ENCODE measurements at regions not wholly inside any gene's neighbourhood (a gene's known extent, or its start where the extent isn't known, plus 50 kb on each side); places are given as distances from the start of the nearest gene placed in this dataset.
"Not testable (repeated sequence)": the region's sequence is repeated elsewhere in the genome, so short reads cannot be mapped to it uniquely, and the experiment has no call there.

DNA sequence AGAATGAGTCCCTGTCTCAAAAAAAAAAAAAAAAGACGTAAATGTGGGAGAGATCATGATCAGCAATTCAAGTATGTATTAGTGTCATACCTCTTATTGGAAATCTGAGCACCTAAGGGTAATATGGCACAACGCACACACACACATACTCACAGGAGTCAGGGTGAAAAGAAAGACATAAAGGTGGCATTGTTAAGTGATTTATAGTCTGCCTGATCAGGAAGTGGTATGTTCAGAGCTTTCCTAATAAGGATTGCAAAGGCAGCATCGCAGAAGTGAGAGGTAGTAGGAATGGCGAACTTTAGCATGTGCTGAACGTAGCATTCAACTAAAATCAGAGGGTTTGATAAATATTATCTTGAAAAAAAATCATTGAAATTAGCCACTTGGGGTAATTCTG, 854.3 kb downstream of the METTL15 start:
- no peak for DNase-seq

DNA sequence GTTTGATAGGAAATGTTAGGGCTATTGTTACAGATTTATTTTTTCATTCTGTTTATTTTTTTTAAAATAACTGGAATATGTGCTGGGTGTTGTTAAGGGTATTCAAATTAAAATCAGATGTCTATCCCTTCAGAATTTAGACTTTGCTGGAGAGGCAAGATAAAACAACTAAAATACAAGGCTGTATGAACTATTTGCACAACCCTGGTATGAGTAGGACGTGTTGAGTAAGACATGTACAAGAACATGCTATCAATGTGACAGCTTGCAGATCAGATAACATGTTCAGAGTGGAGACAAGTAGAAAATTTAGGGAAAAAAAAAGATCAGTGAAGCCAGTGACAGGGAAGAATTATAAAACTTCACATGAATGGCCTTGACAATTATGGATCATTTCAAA, 853.5 kb downstream of the METTL15 start:
- no peak for DNase-seq

DNA sequence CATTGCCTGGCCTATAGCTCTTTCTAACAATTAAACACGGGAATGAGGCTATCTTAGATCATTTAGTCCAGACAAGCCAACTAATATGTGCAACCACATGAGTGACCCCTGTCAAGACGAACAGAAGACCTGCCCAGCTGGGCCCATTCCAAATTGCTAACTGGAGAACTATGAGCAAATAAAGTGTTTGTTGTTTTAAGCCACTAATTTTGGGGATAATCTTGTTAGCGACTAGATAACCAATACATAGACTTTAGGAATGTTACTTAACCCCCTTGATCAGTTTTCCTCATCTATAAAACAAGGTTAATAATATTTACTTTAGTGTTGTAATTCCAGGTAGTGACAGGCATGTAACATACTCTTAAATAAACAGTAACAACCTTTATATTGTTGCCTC, 848.3 kb downstream of the METTL15 start:
- no peak for DNase-seq

DNA sequence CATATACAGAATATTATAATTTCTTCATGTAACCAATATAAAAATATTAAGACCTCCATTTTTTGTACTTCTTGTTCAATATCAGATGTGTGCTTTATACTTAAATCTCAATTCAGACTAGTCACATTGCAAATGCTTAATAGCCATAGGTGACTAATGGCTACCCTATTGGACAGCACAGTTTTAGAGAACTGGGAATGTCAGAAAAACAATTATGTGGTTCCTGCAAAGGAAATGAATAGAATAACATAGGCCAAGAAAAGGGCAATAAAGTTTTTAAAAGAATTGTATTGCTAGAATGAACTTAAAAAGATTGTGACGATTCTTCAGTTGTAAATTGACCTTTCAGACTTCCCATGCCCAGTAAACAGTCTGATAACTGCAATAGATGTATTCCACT, 843.0 kb downstream of the METTL15 start:
- no peak for DNase-seq

DNA sequence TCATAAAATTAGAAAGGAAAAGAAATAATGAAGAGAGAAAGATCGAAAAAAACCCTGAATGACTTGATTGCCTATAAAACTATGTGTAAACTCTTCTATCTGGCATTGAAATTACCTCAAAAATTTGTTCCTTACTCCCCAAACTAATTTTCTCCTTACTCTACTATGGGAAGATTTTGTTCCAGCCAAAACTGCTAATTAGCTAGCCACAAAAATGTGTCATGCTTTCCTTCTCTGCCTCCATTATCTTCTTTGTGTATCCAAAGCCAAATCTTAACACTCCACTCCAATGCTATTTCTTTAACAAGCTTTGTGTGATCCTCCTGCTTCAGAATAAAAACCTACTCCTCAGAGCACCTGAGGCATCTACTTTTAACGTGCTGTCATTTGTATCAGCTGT, 831.2 kb downstream of the METTL15 start:
- no peak for DNase-seq

DNA sequence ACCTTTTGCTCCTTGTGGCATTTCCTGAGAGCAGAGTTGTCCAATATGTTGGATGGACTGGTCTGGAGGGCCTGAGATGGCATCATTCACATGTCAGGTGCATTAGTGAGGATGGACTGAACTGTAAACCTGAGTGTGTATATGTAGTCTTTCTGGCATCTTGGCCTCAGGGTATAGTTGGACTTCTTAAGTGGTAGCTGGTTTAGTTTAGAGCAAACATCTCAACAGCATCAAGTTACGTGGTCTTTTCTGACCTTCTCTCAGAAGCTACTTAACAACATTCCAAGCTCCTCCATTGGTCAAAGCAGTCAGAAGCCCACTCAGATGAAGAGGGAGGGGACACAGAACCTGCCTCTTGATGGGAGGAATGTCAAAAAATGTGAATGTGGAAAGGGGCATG, 829.9 kb downstream of the METTL15 start:
- DNase-seq = no peak

DNA sequence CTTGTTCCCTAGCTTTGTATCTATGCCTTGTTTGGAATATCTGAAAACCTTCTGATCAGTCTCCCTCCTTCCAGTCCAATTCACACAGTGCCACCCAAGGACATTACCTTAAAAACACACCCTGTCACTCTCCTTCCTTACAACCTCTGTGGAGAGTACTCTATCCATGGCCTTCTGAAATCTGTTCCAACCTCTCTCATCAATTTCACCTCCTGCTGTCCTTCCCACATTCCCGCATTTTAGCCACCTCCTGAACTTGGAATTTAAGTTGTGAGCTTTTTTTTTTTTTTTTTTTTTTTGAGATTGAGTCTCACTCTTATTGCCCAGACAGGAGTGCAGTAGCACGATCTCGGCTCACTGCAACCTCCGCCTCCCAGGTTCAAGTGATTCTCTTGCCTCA, 824.8 kb downstream of the METTL15 start:
- DNase-seq = no peak

DNA sequence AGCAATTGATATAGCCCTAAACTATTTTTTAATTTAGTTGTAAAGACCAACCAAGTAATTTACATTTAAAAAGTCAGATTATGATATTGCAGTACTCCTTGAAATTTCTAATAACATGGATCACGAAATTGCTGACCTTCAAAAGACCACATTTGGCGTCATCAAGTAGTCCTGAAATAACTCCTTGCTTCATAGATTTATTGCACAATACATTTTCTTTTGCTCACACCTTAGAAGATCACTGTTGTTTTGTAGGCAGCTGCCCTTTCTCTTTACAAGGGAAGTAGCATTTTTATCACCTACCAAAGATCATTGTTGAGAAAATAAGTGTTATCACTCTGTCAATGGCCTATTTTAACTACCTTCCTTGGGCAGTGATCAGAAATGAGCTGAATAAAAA, 815.8 kb downstream of the METTL15 start:
- no peak for DNase-seq

DNA sequence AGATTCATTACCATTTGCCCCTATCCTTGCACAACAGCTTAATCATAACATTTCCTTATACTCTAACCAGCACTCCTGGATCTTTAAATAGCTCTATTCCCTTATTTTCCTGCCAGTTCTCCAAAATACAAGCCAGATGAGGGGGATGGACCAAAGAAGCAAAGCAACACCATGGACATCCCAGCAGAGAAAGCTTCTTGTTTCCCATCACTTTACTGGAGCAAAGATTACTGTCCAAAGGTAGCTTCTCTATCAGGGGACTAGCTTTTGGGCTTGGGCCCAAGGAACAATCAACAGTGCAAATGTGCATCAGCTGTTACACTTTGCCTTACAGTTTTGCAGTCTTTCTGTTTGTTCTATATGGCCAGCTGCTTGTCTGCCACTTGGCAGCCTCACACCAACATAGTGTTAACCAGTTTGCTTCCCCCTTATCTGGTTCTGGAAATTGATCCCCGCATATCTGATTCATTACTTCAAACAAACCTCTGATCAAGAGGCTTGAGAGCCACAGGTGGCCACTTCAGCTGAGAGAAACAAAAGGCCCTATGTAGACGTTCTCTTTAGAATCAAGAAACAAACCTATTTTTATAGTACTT, 814.3 kb downstream of the METTL15 start:
- no peak for DNase-seq

DNA sequence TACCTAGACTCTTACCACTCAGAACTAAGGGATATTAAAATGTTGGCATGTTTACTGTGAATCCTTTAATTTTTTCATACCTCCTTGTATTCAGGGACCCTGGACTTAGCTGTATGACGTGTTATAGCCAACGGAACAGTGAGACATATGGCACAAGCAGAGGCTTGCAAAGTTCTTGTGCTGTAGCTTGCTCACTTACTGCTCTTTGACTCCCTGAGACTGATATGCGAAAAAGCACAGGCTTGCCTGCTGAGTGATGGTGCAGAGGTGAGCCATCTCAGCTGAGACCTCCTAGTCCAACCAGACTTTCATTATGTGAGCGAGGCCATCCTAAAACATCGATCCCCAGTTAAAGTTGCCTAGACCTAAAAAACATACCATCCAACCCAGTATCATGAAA, 811.0 kb downstream of the METTL15 start:
- DNase-seq = no peak

DNA sequence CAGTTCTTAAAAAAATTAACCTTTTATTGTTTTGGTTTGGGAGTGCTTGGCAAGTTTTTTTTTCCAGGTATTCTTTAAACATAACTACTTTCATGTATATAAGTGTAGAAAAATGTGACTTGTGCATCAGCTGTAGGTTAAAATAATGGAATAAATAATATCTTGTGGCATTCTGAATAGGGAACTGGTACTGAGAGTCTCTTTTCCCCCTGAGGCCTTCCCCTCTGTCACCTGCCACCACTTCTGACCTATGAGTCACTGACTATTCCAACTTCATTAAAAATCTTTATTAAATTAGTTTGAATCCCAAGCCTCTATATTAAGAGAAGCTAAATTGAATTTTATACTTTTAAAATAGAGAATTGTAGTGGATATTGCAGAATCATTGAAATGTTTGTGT, 805.7 kb downstream of the METTL15 start:
- DNase-seq = no peak

DNA sequence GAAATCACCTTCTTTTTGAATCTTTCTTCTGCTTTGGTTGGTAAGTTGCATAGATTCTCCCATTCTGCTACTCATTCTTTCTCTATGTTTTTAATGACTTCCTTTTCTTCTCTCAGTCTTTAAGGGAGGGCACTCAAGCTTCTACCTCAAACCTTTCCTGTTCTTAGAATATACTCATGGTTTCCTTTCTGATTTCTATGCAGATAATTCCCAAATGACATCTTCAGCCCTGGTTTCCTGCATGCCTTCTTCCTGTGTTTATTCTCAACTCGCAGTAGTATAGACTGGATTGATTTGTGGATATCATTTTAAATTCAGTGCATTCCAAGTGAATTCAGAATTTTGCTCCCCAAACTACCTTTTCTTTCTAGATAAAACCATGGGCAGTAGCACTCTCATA, 803.6 kb downstream of the METTL15 start:
- no peak for DNase-seq

DNA sequence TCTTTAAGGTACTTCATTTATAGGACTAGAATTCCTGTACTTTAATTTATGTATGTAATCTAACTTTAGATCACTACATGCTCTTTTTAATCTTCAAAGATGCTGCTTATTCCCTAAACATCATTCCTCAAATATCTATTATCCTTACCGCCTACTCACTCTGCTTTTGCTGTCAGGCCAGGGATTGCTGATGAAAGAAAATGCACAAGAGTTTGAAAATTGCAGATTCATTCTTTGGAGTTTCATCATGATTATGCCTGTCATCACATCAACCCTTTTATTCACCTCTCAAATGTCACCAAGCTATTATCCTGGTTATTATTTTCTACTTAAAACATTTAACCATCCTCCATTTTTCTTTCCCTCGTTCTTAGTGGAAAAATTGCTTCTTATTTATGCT, 802.7 kb downstream of the METTL15 start:
- no peak for DNase-seq

DNA sequence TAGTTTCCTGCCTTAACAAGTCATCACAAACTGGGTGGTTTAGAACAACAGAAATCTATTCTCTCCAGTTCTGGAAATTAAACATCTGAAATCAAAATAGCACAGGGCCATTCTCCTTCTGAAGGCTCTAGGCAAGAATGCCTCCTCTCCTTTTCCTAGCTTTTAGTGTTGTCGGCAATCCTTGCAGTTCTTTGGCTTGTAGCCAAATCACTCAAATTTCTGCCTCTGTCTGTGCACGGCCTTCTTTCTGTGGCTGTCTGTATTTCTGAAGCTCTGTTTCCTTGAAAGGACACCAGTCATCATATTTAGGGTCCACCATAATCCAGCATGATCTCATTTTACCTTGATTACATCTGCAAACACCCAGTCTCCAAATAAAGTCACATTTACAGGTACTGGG, 795.5 kb downstream of the METTL15 start:
- no peak for DNase-seq

DNA sequence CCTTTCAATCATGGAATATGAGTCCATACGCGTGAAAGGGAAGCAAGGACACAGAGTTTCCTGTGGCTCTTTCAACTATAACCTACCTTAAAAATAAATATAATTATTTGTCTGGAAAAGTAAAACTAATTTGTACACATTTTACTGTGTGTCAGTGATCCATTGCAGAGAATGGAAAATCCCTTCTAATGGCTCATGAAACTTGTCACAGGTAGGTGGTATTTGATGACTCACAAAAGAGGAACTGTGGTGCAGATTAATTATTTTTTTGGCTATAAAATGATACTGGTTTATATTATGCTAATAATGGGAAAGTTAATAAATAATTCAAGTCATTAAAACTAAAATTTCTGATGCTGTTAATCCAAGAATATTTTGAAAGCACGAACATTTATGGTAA, 792.2 kb downstream of the METTL15 start:
- no peak for DNase-seq

DNA sequence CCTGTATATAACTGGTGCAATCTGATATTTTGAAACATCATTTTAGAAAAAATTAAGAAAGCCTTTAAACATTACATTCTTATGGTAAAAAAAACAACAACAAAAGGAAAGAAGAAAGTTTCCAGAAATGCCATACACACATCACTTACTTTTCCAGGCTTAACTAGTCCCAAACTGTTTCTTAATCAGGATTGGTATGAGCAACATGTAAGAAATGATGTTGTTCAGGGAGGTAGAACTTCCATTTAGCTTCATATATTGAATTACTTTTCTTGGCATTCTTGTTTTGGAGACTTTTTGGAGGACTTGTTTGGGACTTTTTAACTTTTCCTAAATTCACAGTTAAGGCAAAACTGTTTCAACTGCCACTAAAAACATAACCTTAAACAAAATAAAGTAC, 791.5 kb downstream of the METTL15 start:
- DNase-seq = no peak

DNA sequence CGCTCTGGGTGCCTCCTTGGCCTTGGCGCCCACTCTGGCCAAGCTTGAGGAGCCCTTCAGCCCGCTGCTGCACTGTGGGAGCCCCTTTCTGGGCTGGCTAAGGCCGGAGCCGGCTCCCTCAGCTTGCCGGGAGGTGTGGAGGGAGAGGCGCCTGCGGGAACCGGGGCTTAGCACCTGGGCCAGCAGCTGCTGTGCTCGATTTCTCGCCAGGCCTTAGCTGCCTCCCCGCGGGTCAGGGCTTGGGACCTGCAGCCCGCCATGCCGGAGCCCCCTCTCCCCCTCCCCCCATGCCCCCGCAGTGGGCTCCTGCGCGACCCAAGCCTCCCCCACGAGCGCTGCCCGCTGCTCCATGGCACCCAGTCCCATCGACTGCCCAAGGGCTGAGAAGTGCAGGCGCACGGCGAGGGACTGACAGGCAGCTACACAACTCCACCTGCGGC, 782.4 kb downstream of the METTL15 start:
- DNase-seq = not testable (repeated sequence)

DNA sequence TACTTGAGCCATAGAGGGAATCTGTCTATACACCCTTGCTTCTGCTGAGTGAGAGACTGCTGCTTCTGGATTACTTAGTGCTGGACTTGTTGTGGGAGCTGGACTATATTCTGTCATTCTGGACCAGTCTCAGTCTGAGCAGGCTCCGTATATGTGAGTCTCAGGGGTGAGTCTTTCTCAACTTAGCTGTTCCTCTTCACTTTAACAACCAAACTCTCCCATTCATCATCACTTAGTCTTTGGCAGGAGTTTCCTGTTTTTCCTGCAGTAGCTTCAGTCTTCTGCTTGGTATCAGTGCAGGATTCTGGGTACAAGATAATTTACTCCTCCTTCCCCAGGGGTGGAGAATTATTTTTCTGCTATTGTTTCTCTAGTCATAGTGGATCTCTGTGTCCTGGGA, 779.5 kb downstream of the METTL15 start:
- DNase-seq = no peak

DNA sequence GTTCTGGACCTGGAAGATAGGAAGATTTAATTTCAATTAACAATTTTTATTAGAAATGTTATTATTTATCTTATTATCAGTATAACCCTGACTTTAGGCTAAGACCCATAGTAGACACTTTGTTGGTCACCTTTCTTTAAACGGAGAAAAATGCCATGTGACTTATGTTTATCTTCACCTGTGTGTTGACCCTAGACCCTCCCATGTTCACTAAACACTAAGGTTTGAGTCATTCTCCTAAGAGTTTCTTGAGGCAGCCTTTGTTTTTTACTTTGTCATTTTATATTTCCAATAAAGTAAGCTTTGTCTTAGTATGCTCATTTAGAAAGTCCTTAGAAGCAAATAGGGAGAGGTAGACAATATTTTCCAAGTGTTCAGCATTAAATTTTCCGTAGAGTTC, 771.7 kb downstream of the METTL15 start:
- no peak for DNase-seq

DNA sequence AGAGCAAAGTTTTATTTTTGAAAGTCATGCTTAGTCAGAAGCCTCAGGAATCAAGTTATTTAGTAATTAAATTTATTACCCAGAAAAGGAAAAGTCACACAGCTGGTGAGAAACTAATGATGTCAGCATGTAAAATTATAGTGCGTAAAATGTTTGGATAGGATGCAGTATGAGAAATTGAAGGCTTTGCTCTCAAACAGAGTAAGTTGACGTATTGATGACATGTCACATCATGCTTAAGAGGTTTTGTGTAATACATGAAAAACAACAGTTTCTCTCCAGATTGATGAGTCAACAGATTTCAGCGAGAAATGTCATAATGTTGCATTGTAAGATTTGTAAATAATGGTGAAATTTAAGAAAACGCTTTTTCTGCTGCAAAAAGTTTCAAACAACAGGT, 769.8 kb downstream of the METTL15 start:
- DNase-seq = no peak

DNA sequence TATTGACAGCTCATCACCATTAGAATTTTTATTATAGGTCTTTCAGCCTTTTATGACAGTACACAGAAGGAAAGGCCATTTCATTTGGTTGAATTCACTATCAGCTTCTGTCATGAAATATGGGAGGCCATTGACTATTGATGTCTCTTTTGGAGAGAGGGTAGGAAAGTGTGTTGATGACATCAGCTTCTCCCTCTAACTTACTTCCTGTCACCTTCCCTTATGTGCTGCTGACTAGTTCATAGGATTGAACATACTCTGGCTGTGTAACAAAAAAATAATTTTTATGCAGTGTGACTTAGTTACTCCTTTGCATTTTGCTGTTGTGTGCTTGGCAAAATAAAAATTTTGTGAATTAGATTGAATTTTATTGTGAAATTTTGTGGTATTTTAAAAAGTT, 769.2 kb downstream of the METTL15 start:
- DNase-seq = no peak

DNA sequence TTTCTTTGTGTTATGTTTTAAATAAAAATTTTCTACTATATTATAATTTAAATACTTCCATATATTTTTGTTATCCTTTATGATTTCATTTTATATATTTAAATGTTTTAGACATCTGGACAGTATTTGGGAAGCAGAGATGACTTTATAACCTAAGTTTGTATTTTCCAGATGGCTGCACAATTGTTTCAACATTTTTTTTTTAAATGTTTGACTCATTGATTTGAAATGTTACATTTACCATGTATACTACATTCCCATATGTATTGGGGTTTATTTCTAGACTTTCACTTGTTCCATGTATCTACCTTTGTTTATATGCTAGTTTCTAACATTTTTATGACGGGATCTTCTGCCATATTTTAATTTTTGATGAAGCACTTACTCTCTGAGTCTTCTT, 766.5 kb downstream of the METTL15 start:
- no peak for DNase-seq

DNA sequence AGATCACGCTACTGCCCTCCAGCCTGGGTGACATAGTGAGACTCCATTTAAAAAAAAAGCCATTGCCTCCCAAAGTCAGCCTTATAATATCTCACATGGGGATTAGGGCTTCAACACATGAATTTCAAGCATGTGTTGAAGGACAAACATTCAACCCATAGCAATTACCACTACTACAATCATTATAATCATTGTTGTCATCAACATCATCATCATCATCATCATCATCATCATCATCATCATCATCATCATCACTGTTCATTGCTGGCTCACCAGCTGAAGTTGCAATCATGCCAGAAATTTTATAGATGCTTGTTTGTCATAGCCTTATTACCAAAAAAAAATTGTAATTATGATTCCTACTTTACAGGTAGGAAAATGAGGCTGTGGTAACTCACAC, 762.9 kb downstream of the METTL15 start:
- DNase-seq = no peak

DNA sequence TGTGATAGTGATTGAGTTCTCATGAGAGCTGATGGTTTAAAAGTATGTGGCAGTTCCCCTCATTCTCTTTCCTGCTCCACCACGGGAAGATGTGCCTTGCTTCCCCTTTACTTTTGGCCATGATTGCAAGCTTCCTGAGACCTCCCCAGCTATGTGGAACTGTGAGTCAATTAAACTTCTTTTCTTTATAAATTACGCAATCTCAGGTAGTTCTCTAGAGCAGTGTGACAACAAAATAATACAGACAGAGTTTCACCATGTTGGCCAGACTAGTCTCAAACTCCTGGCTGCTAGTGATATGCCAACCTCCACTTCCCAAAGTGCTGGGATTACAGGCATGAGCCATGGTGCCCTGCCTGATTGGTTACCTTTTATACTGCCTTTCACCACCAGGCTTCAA, 755.2 kb downstream of the METTL15 start:
- DNase-seq = no peak

DNA sequence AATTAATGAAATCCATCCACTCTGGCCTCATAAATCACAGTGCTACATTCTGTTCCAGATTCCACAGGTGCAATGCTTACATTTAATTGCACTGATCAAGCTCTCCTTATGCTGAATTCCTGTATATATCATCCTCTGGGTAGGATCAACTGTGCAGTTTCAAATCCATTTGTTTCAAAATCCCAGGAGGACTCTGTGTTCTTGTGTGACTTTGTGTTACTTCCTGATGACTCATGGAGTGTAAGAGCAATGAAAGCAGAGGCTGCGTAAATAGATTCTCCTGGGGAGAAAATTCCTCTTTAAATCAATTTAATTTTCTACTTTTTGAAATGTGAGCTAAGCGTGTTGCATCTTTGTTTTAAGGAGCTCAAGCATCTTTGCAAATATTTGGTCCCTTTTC, 752.7 kb downstream of the METTL15 start:
- DNase-seq = no peak

DNA sequence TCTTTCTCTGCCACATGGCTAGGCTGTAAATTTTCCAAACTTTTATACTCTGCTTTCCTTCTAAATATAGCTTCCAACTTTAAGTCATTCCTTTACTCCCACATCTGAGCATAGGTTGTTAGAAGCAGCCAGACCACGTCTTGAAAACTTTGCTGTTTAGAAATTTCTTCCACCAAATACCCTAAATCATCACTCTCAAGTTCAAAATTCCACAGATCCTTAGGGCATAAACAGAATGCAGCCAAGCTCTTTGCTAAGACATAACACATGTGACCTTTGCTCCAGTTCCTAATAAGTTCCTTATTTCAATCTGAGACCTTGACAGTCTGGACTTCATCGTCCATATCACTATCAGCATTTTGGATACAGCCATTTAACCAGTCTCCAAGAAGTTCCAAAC, 749.9 kb downstream of the METTL15 start:
- no peak for DNase-seq

Data from stimulated activated CD4-positive, alpha-beta T cell treated with anti-CD3 and anti-CD28 coated beads, Interleukin-4, amount 100 ng/mL, for 1 hour (primary cell).